Naive thymus-derived CD4-positive, alpha-beta T cell (primary cell): ENCODE measurements at regions not wholly inside any gene's neighbourhood (a gene's known extent, or its start where the extent isn't known, plus 50 kb on each side); places are given as distances from the start of the nearest gene placed in this dataset.

ENCODE experiments used
- ATAC-seq: fragments of 150-1000 bp; cut with Tn5 transposase; 2 replicates; pipeline ENCODE4 v1.10.0; 2021; ENCODE audit warnings: mild to moderate bottlenecking, moderate library complexity
- CTCF ChIA-PET: fragments of 350-600 bp; sonication (Branson Sonifier 250); formaldehyde crosslinking; loops from one replicate; lab custom pipeline; 2021; ENCODE audit warnings: antibody characterized with exemption; lab: Charles Lee
- POLR2A ChIA-PET: fragments of 350-600 bp; sonication (Branson Sonifier 250); formaldehyde crosslinking; loops from one replicate; lab custom pipeline; 2021; ENCODE audit warnings: antibody characterized with exemption, inconsistent platforms; lab: Charles Lee
- DNase-seq, 9 donors: peaks; one replicate each; pipeline versions ENCODE4 v3.0.0 to v3.0.0-alpha.2; 2020 to 2022; ENCODE audit warnings: mixed read lengths in 1 of 9
- H3K27ac ChIP-seq: one replicate; pipeline ENCODE4 v1.7.0; 2013; ENCODE audit warnings: mild to moderate bottlenecking, low read depth, low read length, moderate library complexity
- H3K27me3 ChIP-seq, 2 donors: one replicate each; pipeline ENCODE4 v1.7.0; 2013; ENCODE audit warnings: low read length in 2 of 2, mild to moderate bottlenecking in 2 of 2, moderate library complexity in 2 of 2; ENCODE audit not compliant: control insufficient read depth in 2 of 2, insufficient read depth in 2 of 2
- H3K36me3 ChIP-seq, 3 experiments: 1 replicate in 2 of 3; 2 replicates in 1 of 3; pipeline ENCODE4 v1.7.0; 2013; ENCODE audit warnings: low read length in 3 of 3, mild to moderate bottlenecking in 3 of 3, moderate library complexity in 1 of 3; ENCODE audit not compliant: insufficient read depth in 3 of 3, control insufficient read depth in 2 of 3
- H3K4me1 ChIP-seq, 2 donors: one replicate each; pipeline ENCODE4 v1.7.0; 2013; ENCODE audit warnings: low read length in 2 of 2, mild to moderate bottlenecking in 2 of 2, moderate library complexity in 1 of 2; ENCODE audit not compliant: control insufficient read depth in 2 of 2, insufficient read depth in 2 of 2
- H3K4me3 ChIP-seq: 2 replicates; pipeline ENCODE4 v1.7.0; 2013; ENCODE audit warnings: mild to moderate bottlenecking, low read length
- H3K9me3 ChIP-seq, 3 experiments: 1 replicate in 2 of 3; 2 replicates in 1 of 3; pipeline ENCODE4 v1.7.0; 2013; ENCODE audit warnings: low read length in 3 of 3; ENCODE audit not compliant: control insufficient read depth in 2 of 3
- H3K27ac Mint-ChIP-seq, 9 donors: one replicate each; pipeline ENCODE4 v1.8.0; 2020 to 2022; ENCODE audit warnings: mixed read lengths in 9 of 9, mild to moderate bottlenecking in 8 of 9, moderate library complexity in 5 of 9, inconsistent platforms in 2 of 9
- H3K27me3 Mint-ChIP-seq, 5 donors: one replicate each; pipeline ENCODE4 v1.8.0; 2021 to 2022; ENCODE audit warnings: mixed read lengths in 5 of 5, mild to moderate bottlenecking in 1 of 5
- H3K36me3 Mint-ChIP-seq, 5 donors: one replicate each; pipeline ENCODE4 v1.8.0; 2020 to 2022; ENCODE audit warnings: mixed read lengths in 5 of 5, mild to moderate bottlenecking in 3 of 5, inconsistent platforms in 1 of 5
- H3K4me1 Mint-ChIP-seq, 7 donors: one replicate each; pipeline ENCODE4 v1.8.0; 2020 to 2022; ENCODE audit warnings: mixed read lengths in 7 of 7, mild to moderate bottlenecking in 3 of 7, inconsistent platforms in 1 of 7
- H3K4me3 Mint-ChIP-seq, 10 donors: one replicate each; pipeline ENCODE4 v1.8.0; 2020 to 2022; ENCODE audit warnings: mild to moderate bottlenecking in 10 of 10, mixed read lengths in 10 of 10, moderate library complexity in 6 of 10, inconsistent platforms in 2 of 10
- H3K9me3 Mint-ChIP-seq, 11 donors: one replicate each; pipeline ENCODE4 v1.8.0; 2020 to 2022; ENCODE audit warnings: mixed read lengths in 11 of 11, mild to moderate bottlenecking in 4 of 11, inconsistent platforms in 1 of 11, moderate library complexity in 1 of 11
- intact Hi-C, 2 donors: fragments of 100-400 bp; cut with micrococcal nuclease; formaldehyde crosslinking; loops; one replicate each; pipeline ENCODE4 v1.15.1; 2023

DNA sequence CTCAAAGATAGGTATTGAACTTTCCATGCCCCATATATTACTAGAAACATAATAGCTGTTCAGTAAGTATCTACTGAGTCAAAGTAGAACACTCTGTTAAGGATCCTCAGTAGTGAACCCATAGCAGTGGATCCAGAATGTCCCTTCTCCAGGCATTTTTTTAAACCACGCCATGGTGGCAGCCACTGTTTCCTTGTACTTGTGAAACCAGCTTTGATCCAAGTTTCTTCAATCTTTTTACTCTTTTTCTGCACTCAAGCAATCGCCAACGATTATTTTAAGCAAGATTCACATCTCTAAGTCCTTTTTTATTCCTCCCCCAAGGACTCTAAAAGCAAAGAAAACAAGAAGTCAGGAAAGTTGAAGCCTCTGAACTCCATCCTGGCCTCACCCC lies 291.2 kb upstream of the SLC14A2 start:
- Mint-ChIP-seq H3K27me3 (peaks cover 0 to 18% (median 13%) of the 10 kb centered on the region in 5 donors), H3K9me3 (peaks cover 0 to 4% (median 0%) of the 10 kb centered on the region in 11 donors), H3K4me1 (no peaks in the 10 kb centered on the region), H3K4me3 (no peak overlapping the region), H3K27ac (no peak overlapping the region), H3K36me3 (no peaks in the 10 kb centered on the region)
- Histone ChIP-seq H3K9me3 (no peaks in the 10 kb centered on the region), H3K27me3 (no peaks in the 10 kb centered on the region), H3K4me1 (no peaks in the 10 kb centered on the region), H3K27ac (no peak overlapping the region), H3K36me3 (no peaks in the 10 kb centered on the region), H3K4me3 (no peak overlapping the region)
- ATAC-seq (no peak), DNase-seq (no peak)
- CTCF ChIA-PET, result no interaction called here
- intact Hi-C loops, result no loop called here
- POLR2A ChIA-PET, result no interaction called here

DNA sequence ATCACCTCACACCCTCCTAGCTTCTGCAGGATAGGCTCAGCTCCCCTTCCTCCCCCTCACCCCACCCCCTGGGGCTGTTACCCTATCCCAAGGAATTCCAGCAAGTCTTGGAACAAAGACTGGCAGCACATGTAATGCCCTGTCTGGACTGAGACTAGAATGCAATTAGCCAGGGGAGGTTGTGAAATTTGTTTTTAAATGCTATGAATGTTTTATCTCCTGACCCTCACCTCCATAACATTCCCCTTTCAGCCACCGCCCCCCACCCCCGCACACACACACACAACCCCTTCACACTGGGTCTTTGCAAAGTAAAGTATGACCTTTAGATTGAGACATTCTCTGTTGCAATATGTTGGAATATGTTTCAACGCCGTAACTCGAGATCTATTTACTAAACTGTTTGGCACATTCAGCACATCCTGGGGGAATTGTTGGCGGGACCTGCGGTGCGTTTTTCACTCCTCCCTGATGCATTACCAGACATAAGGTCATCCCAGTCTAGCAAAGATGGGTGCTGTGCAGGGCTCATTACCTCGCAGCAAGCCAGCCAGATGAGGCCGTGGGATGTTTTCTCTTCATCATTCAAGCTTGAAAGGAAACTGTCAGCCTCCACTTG lies 290.7 kb upstream of the SLC14A2 start:
- ATAC-seq (no peak), DNase-seq (no peak)
- peaks cover 0 to 22% (median 12%) of the 10 kb centered on the region in 5 donors for H3K27me3 Mint-ChIP-seq
- intact Hi-C loops, result no loop called here
- no peaks in the 10 kb centered on the region for H3K36me3 Mint-ChIP-seq
- CTCF ChIA-PET, result no interaction called here
- Histone ChIP-seq H3K27ac (no peak overlapping the region), H3K36me3 (no peaks in the 10 kb centered on the region), H3K4me1 (no peaks in the 10 kb centered on the region), H3K4me3 (no peak overlapping the region), H3K9me3 (no peaks in the 10 kb centered on the region), H3K27me3 (no peaks in the 10 kb centered on the region)
- no peak overlapping the region for H3K4me3 Mint-ChIP-seq
- H3K4me1 Mint-ChIP-seq, result no peaks in the 10 kb centered on the region
- no peak overlapping the region for H3K27ac Mint-ChIP-seq
- H3K9me3 Mint-ChIP-seq, result peaks cover 0 to 4% (median 0%) of the 10 kb centered on the region in 11 donors
- POLR2A ChIA-PET, result no interaction called here

DNA sequence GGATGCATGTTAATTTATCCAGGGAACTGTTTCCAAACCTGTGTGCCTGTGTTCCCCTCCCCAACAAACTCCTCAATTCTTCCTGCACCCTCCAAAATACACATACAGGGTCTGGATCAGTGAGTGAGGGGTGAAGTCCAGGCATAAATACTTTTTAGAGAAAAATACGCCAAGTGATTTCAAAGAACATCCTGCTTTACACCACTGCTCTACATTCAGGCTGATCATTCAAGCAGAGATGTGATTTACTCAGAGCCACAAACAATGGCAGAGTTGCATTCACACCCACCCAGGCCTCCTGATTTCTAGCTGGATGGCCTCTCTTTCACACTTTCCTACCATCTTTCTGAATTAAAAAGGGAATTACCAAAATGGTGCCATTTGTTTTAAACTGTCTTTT lies 289.5 kb upstream of the SLC14A2 start:
- ChIA-PET POLR2A (no interaction called here), CTCF (no interaction called here)
- no peak overlapping the region for H3K27ac ChIP-seq
- H3K4me1 ChIP-seq, result no peaks in the 10 kb centered on the region
- intact Hi-C loops, result no loop called here
- H3K36me3 ChIP-seq, result no peaks in the 10 kb centered on the region
- Mint-ChIP-seq H3K9me3 (peaks cover 0 to 4% (median 0%) of the 10 kb centered on the region in 11 donors), H3K27ac (no peak overlapping the region), H3K27me3 (peaks cover 0 to 30% (median 12%) of the 10 kb centered on the region in 5 donors), H3K36me3 (no peaks in the 10 kb centered on the region), H3K4me1 (no peaks in the 10 kb centered on the region), H3K4me3 (no peak overlapping the region)
- H3K27me3 ChIP-seq, result no peaks in the 10 kb centered on the region
- no peaks in the 10 kb centered on the region for H3K9me3 ChIP-seq
- H3K4me3 ChIP-seq, result no peak overlapping the region
- ATAC-seq (no peak), DNase-seq (no peak)

DNA sequence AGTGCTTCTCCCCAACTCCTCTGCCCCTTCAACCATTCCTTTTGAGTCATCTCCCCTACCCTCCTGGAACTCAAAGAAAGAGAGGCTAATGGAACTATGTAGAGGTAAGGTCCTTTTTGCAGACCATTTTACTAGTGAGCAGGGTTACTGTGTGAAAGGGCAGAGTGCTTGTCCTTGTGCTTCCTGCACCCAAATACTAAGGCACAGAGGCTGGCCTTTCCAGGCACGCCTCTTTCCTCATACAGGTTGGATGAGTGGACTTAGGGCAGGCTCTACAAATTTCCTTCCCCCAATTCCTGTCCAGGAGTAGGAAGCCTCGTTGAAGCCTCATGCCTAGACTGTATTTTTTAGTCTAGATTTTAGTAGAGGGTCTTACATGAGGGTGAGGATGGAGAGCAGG lies 288.8 kb upstream of the SLC14A2 start:
- Histone ChIP-seq H3K27me3 (no peaks in the 10 kb centered on the region), H3K4me1 (no peaks in the 10 kb centered on the region), H3K27ac (no peak overlapping the region), H3K36me3 (no peaks in the 10 kb centered on the region), H3K4me3 (no peak overlapping the region), H3K9me3 (no peaks in the 10 kb centered on the region)
- Mint-ChIP-seq H3K27ac (no peak overlapping the region), H3K4me3 (no peak overlapping the region), H3K9me3 (peaks cover 0 to 4% (median 0%) of the 10 kb centered on the region in 11 donors), H3K27me3 (peaks cover 0 to 32% (median 12%) of the 10 kb centered on the region in 5 donors), H3K36me3 (no peaks in the 10 kb centered on the region), H3K4me1 (no peaks in the 10 kb centered on the region)
- ChIA-PET POLR2A (no interaction called here), CTCF (no interaction called here)
- DNase-seq, result no peak
- intact Hi-C loops, result no loop called here
- ATAC-seq, result no peak

DNA sequence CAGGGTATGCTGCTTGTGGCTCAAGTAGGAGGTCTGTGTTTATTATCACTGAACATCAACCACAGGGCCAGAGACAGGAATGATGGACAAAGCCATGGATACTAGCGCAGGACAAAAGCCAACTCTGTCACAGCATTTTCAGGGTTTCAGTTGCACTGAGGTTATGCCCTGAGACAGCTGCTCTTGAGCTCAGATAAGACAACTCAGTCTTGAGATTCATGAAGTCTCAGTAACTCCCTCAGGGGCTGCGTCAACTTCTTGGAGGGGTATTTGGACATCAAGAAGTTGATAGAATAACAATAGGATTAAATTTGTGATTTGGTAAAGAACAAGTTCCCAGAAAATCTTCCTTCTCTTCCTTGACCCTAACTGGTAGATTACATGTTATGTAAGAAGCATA lies 287.0 kb upstream of the SLC14A2 start:
- no peaks in the 10 kb centered on the region for H3K4me1 Mint-ChIP-seq
- intact Hi-C loops, result no loop called here
- no peaks in the 10 kb centered on the region for H3K9me3 ChIP-seq
- no peaks in the 10 kb centered on the region for H3K4me1 ChIP-seq
- no peak overlapping the region for H3K27ac ChIP-seq
- H3K27me3 Mint-ChIP-seq, result peaks cover 0 to 32% (median 12%) of the 10 kb centered on the region in 5 donors
- no peak overlapping the region for H3K27ac Mint-ChIP-seq
- ATAC-seq, result no peak
- no peaks in the 10 kb centered on the region for H3K36me3 Mint-ChIP-seq
- ChIA-PET CTCF (no interaction called here), POLR2A (no interaction called here)
- no peak overlapping the region for H3K4me3 ChIP-seq
- H3K27me3 ChIP-seq, result no peaks in the 10 kb centered on the region
- no peak overlapping the region for H3K4me3 Mint-ChIP-seq
- DNase-seq, result no peak
- no peaks in the 10 kb centered on the region for H3K36me3 ChIP-seq
- peaks cover 0 to 4% (median 0%) of the 10 kb centered on the region in 11 donors for H3K9me3 Mint-ChIP-seq

DNA sequence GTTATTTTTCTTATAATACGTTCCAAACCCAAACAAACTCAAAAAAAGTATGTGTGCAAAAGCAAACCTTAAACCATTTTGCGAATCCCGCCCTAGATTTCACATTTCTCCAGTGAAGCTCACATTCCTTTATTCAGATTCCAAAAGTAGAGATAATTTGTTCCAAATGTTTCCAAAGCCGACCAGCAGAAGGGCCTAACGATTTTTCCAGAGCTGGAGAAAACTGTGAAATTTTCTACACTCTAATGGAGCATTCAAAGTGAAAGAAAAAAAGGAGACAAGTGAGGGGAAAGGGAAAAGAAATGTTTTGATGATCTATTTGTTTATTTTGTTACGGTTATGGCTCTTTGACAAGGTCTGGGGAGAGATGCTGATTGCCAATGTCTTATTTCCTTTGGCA lies 286.5 kb upstream of the SLC14A2 start:
- no peak overlapping the region for H3K4me3 Mint-ChIP-seq
- no peaks in the 10 kb centered on the region for H3K27me3 ChIP-seq
- no peaks in the 10 kb centered on the region for H3K4me1 Mint-ChIP-seq
- H3K9me3 Mint-ChIP-seq, result peaks cover 0 to 4% (median 0%) of the 10 kb centered on the region in 11 donors
- intact Hi-C loops, result no loop called here
- POLR2A ChIA-PET, result no interaction called here
- ATAC-seq (no peak), DNase-seq (no peak)
- H3K27me3 Mint-ChIP-seq, result peaks cover 0 to 32% (median 12%) of the 10 kb centered on the region in 5 donors
- no peak overlapping the region for H3K27ac Mint-ChIP-seq
- CTCF ChIA-PET, result no interaction called here
- no peak overlapping the region for H3K4me3 ChIP-seq
- H3K36me3 Mint-ChIP-seq, result no peaks in the 10 kb centered on the region
- H3K27ac ChIP-seq, result no peak overlapping the region
- no peaks in the 10 kb centered on the region for H3K9me3 ChIP-seq
- H3K4me1 ChIP-seq, result no peaks in the 10 kb centered on the region
- no peaks in the 10 kb centered on the region for H3K36me3 ChIP-seq

DNA sequence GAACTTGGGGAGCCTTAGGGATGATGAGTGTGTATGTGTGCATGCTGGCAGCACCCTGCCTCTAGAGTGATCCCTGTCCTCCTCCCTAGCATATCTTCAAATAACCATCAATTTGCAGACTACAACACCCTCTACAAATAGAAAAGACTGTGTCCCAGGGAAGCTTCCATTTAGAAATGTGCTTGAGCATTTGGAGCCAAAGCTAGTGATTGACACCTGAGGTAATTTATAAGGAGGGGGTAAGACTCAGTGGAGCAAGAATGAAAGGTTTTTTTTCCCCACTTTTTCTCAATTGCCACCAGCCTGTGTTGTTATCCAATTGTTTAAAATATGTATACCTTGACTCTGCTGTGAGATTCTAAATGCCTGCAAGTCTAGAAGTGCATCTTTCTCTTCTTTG lies 286.0 kb upstream of the SLC14A2 start:
- ChIA-PET CTCF (no interaction called here), POLR2A (no interaction called here)
- ATAC-seq (no peak), DNase-seq (no peak)
- Histone ChIP-seq H3K4me1 (no peaks in the 10 kb centered on the region), H3K27ac (no peak overlapping the region), H3K4me3 (no peak overlapping the region), H3K27me3 (no peaks in the 10 kb centered on the region), H3K9me3 (no peaks in the 10 kb centered on the region), H3K36me3 (no peaks in the 10 kb centered on the region)
- H3K4me3 Mint-ChIP-seq, result no peak overlapping the region
- no peaks in the 10 kb centered on the region for H3K36me3 Mint-ChIP-seq
- no peaks in the 10 kb centered on the region for H3K4me1 Mint-ChIP-seq
- peaks cover 0 to 4% (median 0%) of the 10 kb centered on the region in 11 donors for H3K9me3 Mint-ChIP-seq
- intact Hi-C loops, result no loop called here
- H3K27ac Mint-ChIP-seq, result no peak overlapping the region
- H3K27me3 Mint-ChIP-seq, result peaks cover 0 to 32% (median 12%) of the 10 kb centered on the region in 5 donors
